CD4-positive, alpha-beta T cell treated with Interleukin-17A for 4 hours (primary cell): ENCODE measurements at regions not wholly inside any gene's neighbourhood (a gene's known extent, or its start where the extent isn't known, plus 50 kb on each side); places are given as distances from the start of the nearest gene placed in this dataset.

Experiments
- DNase-seq: peaks from one replicate; pipeline ENCODE4 v3.0.0-alpha.2; 2020; ENCODE audit warnings: mixed read lengths

DNA sequence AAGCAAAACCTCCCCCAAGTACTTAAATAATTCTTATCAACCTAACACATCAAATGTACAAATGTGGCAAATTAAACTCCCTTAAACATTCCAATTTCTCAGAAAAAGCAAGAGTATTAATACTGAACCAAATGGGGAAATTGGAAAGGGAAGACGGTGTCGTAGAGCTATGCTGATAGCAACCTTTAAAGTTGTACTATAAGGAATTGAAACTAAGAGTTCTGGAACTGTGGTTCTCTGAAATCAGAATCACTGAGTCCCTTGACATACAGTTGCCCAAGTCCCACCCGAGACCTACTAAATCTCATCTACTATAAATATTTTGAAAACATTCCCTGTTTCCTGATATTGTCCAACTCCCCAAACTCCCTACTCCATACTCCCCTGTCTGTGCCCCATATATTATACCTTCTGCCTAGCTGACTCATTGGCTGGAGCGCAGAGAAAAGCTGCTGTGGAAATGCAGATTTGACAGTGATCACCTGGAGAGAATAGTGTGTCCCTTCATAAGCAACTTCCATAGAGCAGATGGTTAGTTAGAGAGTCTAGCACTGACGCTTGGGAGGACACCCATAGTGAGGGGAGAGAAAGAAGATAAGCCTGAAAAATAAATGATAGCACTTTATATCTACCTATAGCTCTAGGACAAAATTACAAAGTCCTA lies 51.4 kb upstream of the ITM2B start:
- no peak for DNase-seq

DNA sequence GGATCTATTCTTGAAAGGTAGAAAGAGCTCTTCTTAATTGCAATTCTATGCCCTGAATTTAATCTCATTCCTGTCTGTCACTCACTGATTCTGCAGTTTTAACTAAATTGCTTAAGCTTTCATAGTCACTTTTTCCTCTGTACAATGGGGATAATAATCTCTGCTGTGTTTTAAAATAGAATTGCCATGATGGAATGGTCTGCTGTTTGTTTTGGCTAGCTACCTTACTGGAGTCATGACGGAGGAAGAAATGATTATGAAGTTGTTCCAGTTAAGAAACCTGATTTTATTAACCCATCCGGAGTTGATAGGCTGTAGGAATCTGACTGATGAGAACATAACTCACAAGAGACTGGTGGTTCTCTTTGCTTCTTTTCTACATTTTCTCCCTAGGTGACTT lies 54.9 kb upstream of the ITM2B start:
- DNase-seq, result no peak

DNA sequence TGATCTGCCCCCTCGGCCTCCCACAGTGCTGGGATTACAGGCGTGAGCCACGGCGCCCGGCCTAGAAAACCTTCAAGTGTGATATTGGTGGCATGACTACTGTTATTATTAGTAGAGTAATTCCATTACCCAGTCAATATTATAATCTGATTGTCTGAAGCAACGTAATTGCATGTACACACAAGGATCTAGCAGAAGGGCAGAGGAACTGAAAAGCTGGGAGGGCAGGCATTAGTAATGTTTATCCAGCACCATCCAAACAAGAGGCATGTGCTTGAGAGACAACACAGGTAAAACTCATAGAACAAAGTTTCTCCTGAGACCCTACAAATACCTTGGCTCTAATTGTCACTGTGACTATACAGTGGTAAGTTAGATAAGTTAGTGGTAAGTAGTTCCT lies 56.2 kb upstream of the ITM2B start:
- no peak for DNase-seq

DNA sequence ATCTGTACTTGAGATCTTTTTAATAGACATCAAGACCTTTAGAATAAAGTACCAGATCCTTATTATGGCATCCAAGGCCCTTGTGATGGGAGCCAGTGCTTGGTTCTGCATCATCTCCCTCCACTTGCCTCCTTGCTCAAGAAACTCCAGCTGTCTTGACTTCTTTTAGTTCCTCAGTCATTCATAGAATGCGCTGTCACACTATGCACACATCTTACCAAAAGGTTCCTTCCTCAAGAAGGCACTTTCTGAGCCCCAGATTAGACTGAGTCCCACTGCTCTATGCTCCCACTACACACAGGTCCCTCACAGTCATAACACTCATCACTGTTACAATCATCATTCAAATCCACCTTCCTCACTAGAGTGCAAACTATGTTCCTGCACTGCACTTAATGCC lies 57.8 kb upstream of the ITM2B start:
- DNase-seq, result no peak

DNA sequence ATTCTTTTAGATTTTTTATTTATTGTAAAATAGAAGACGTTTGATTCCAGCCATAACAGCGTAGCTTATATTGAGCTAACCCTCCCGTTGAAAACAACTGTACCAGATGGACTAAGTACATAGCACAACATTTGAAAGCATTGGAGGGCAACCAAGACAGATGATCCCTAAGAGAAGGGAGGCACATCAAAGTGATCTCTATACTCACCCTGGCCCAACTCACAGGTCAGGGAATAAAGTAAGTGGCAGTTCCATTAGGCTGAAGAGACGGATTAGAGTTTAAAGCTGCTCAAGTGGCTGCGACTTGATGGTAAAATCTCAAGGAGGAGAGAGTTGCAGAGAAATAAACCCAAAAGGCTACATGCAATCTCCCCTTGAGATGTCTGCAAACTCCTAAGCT lies 65.1 kb upstream of the ITM2B start:
- no peak for DNase-seq

DNA sequence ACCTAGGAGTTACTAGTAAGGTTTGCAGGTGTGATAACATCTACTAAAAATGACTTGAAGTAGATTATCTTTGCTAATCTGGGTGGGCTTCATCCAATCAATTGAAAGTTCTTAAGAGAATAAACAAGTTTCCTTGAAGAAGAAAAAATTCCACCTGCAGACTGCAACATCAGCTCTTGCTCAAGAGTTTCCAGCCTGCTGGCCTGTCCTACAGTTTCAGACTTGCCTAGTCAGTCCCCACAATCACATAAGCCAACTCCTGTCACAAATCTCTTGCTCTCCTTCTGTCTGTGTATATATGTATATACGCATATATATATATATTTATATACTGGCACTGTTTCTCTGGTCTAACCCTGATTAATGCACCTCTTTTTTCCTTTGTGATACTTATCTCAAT lies 67.3 kb upstream of the ITM2B start:
- DNase-seq, result no peak

DNA sequence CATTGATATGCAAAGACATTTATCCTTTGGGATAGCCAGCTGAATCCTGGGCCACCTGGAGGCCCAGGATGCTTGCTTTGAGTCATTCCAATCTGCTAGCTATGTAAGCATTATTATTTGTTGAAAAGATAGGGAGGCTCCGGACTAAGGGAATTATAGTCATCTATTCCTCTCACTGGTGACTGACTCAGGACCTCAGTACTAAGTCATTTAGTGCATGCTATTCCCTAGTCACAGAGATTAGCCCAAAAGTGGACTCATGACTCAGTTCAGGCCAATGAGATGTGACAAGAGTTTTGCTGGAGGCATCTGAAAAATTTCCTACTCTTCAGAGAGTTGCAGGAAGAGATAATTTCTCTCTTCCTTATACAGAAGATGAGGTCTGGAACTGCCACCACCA lies 67.9 kb upstream of the ITM2B start:
- no peak for DNase-seq

DNA sequence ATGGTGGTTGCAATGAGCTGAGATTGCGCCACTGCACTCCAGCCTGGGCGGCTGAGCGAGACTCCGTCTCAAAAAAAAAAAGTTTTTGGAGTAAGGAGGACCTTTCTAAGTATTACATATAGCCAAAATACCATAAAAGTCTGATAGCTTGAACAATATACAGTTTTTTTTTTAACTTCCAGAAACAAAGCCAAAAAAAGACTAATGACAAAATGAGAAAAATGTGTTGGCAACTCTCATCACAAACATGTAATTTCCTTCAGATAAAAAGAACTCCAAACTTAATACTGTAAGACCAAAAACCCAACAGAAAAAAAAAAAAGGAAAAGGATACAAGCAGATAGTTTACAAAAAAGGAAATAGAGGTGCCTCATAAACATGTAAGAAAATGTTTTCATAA lies 68.2 kb upstream of the MED4 start:
- DNase-seq, result no peak

DNA sequence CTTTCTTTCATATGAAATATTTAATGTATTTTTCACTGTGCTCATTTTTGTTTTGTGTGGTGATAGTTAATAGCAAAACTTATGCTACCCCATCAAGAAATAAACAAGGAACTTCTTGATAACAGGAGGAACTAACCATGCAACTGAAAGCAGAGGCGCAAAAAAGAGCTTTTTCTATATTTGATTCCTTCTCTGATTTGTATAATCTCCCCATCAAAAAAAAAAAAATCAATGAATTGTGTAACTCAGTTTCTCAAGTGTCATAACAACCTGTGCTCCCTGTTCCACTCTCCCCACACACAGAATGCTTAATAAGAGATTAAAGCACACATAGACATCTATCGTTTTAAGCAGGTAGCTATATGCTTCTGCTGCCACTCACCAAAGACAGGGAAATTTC lies 67.3 kb upstream of the MED4 start:
- no peak for DNase-seq

DNA sequence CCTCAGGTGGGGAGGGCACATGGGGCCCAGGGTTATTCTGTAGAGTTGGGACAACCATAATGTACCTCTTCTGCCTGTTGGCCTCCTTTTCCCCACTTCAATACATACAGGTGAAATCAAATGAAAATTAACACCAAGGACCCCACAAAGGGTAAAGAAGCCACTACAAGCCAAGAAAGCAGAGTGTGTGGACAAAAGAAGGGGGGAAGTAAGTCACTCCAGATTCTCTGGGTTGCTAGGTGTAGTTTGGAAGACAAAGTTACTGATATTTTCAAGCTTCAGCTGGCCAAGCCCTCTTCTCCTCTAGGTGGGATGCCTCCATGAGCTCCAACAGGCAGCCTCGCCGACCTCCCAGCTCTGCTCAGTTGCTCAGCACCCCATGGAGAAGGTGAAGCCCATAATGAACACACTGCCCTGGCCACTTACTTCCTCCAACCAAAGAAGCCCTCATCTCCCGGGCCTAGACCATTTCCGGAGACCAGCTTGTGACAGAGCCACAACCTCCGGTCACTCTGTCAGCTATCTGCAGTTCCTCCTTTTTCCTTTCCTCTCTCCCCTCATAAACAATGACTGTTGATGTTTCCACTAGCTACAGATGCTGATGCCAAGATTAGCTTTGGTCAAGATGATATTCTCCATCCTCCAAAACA lies 66.8 kb upstream of the MED4 start:
- DNase-seq, result no peak

DNA sequence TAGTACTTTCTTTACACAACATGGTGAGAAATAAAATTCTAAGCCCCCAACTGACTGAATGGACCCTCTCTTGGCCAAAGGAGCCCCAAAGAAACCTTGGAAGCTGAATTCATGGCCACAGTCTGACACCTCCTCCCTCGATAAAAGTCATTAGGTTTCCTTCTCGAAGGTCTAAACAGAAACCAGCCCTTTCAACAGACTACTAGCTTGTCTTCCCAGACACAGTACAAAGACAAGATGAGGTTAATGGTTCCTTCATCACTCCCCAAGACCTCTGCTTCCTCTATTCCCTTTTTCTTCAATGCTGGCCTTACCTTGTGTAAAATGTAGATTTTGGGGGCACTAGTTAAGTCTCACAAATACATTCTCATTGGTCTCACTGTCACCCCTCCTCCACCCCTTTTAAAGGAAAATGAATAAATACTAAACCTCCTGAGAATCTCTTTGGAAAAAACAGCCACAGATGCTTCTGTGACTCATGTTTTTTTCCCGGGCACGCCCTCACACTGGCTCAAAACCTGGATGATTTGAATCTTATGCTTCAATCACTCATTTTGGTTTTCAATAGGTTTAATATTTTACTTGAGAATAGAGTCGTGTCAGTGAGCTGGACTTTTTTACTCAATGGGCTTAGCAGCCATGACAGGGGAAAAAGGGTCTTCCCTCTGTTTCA lies 65.8 kb upstream of the MED4 start:
- DNase-seq, result no peak

DNA sequence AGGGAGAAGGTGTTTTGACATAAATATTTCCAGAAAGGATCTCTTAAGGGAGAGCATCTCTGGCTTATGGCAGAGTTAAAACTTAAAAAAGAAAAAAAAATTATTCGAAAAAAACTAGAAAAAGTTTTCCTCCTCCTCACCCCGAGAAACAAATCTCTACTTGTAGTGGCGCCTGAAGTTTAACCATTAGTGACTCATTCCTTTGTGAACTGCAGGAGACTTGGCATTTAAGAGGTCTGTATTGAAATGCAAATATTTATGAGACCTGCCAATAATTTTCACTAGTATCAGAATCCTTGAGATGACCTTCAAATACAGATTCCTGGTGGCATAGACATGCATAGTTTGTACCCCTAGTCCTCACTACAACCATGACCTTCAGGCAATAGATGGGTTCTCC lies 64.9 kb upstream of the MED4 start:
- DNase-seq, result no peak

DNA sequence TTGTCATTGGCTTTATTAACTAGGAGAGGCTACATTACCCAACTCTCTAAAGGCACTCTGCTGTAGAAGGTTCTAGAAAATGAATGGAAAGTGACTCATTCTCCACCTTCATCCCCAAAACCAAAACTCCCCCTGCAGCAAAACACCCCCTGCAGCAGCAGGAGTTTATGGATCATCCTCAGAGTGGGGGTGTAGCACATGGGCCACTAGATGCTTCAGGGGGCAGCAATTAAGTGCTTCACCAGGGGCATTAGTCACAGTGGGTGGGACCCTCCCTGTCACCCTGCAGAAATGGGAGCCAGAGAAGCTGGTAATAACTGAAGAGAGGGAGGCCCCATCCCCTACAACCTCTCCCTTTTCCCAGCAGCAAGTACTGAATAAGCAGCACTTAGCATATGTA lies 64.5 kb upstream of the MED4 start:
- DNase-seq, result no peak

DNA sequence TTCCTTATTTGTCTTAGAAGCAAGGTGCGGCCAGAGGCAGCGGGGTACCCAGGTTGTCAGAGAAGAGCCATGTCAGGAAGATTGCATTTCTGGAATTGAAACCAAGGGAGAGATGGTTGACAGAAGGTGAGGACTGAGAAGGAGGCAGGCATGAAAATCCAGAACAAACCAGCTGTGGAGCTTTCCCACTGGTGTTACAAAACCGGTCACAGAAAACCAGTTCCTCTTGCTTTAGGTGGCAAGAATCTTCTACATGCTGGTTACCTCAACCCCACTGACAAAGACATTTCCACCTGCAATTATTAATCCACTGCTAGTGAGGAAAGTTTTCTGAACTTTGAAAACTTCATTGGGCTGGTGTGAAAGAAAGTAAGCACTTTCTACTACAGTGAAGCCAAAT lies 64.0 kb upstream of the MED4 start:
- no peak for DNase-seq

DNA sequence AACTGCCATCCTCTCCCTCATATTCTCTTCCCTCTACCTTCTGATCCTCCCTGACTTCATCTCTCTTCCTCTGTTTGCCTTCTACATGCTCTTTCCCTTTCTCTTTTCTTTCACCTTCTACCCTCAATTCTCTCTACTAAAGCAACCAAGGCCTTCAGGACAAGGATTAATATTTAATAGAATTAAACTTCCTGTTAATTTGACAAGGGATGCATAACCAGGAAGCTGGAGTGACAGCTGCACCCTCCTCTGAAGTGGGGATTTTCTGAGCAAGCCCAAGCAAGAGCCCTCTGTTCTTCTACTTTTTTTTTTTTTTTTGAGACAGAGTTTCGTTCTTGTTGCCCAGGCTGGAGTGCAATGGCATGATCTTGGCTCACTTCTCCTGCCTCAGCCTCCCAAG lies 63.4 kb upstream of the MED4 start:
- peak; percentile 36 for DNase-seq

DNA sequence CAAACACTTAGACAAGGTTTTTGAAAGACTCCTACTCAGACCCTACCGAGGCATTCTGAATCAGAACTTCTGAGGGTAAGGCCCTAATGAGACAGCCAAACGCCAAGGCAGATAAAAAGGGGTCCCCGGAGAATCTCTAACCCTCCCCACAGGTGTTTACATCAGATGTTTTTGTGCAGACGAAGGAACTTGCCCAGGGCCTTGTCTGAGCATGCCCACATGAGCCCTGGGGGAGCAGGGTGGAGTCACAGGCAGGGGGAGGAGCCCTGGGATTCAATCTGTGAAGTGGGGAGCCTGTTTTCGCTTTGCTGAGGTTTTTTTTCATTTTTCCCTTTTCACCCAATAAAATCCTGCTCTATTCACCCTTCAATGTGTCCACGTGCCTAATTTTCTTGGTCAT lies 61.6 kb upstream of the MED4 start:
- peak; percentile 93 for DNase-seq

DNA sequence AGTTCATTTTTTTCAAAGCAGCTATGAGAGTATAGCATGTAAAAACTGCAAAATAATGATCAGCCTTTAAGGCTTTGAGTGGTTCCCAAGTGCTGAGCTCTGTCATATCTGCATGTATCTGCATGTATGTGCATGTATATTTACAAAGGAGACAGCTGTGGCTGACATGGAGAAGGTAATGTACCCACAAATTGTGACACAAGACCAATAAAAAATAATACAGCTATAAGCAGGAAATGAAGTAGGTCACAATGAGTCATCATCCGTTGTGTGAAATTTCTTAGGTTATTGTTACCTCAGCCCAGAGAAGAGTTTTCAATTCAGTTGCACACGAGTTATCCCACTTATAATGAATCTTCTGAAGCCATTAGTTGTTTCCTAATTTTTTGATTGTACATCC lies 60.9 kb upstream of the MED4 start:
- peak; percentile 47 for DNase-seq

DNA sequence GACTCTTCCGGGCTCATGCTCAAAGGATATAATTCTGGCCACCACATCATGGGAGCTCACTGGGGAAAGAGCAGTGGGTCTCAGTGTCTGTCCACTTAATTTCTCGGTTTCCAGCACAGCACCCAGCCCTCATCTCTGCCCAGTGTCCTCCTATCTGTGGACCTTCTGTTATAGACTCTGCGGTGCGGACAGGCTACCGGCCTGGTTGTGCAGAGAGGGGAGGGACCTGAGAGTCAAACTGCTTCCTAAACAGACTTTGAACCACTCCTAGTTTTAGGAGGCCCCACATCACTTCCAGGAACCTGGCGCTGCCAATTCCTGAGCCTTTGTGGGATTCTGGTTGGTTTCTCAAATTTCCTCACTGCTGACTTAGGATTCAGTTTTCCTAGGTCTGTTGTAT lies 59.8 kb upstream of the MED4 start:
- DNase-seq, result no peak

DNA sequence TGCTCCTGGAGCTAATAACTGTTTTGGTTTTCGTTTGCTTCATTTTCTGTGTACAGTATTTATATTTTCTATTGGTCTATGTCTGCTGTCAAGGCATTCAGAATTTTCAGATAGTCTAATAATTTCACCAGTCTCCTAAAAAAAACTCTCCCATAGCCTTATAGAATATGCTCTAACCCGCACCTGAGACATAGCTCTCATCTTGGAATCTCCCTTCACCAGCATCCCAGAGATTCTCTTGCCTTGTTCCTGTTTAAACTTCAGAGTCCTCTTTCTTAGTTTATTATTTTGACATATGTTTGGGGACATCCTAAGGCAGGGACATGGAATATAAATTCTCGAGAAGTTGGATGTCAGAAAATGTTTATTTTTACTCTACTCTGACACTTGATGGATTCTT lies 58.3 kb upstream of the MED4 start:
- DNase-seq, result no peak

DNA sequence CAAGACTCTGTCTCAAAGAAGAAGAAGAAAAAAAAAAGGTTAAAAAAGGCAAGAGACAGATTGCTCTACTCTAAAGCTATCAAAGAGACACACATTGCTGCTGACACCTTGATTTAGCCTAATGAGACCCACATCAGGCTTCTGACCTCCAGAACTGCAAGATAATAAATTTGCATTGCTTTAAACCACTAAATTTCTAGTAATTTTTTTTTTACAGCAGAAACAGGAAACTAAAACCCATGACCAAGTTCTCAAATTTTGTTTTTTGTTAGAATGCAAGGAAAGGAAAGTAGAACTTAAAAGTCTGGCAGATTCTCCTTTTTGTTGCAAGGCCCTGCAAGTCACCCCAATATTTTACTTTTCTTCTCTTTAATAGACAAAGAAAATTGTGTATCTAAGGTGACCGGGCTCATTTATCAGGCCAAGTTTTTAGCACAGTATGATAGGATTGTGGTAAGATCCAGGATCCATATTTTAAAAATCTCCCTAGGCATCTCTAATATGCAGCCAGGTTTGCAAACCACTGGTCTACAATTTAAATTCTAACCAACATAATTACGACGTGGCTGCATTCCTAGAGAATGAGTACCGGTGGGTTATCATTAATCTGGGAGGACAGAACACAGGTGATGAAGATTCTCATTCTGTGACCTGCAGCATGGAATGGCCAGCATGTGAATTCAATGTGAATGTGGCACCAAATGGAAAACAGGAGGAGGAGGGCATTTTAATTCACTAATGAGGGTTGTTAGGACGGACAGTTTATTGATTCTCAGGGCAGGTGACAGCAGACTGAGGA lies 56.7 kb upstream of the MED4 start:
- DNase-seq, result no peak

DNA sequence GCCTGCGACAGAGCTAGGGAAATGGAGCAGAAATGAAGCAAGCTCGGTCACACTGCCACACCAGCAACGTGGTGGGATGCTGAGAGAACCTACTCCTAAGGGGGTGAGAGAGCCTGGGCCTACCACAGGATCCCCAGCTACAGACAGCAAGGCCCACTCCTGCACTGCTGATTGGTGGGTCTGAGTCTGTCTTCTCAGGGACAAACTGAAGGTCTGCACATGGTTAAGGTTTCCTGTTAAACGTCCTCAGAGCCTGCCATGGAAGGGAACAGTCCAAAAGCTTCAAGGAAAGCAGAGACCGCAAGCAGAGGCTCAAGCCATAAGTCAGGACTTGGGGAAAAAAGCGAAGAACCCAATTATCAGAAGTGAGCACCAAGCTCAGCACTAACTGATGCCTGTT lies 53.5 kb upstream of the MED4 start:
- DNase-seq, result no peak

DNA sequence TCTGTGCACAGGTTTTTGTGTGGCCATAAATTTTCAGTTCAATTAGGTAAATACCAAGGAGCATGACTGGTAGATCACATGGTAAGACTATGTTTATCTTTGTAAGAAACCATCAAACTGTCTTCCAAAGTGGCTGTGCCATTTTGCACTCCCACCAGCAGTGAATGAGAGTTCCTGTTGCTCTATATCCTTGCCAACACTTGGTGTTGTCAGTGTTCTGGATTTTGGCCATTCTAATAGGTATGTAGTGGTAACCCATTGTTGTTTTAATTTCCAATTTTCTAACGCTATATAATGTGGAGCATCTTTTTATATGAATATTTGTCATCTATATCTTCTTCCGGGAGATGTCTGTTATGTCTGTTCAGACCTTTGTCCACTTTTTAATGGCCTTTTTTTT lies 51.7 kb upstream of the MED4 start:
- no peak for DNase-seq

DNA sequence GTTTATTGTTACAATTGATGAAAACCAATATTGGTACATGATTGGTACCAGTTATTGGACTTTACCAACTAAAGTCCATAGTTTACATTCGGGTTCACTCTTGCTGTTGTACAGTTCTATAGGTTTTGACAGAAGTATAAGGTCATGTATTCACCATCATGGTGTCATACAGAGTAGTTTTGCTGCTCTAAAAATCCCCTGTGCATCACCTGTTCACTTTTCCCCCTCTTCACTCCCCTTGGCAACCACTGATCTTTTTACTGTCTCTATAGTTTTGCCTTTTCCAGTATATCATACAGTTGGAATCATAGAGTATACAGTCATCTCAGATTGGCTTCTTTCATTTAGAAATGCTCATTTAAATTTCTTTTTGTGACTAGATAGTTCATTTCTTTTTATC lies 51.2 kb upstream of the MED4 start:
- no peak for DNase-seq
